Muscle of leg (tissue), 3 donors: ENCODE measurements at regions not wholly inside any gene's neighbourhood (a gene's known extent, or its start where the extent isn't known, plus 50 kb on each side); places are given as distances from the start of the nearest gene placed in this dataset.

Experiments
- DNase-seq: peaks from one replicate; pipeline ENCODE4 v3.0.0; 2013
- H3K27ac ChIP-seq: one replicate; pipeline ENCODE4 v1.5.1; 2013; ENCODE audit warnings: mild to moderate bottlenecking, low read length, control low read depth
- H3K27me3 ChIP-seq: one replicate; pipeline ENCODE4 v1.6.1; 2013; ENCODE audit warnings: low read length; ENCODE audit not compliant: control insufficient read depth, insufficient read depth
- H3K36me3 ChIP-seq: one replicate; pipeline ENCODE4 v1.6.1; 2013; ENCODE audit warnings: low read length; ENCODE audit not compliant: control insufficient read depth, insufficient read depth
- H3K4me1 ChIP-seq: one replicate; pipeline ENCODE4 v1.6.1; 2013; ENCODE audit warnings: low read length; ENCODE audit not compliant: control insufficient read depth, insufficient read depth
- H3K4me3 ChIP-seq: one replicate; pipeline ENCODE4 v1.5.1; 2013; ENCODE audit warnings: low read length, control low read depth
- H3K9me3 ChIP-seq: replicated peaks from 2 replicates; pipeline ENCODE4 v1.6.1; 2013; ENCODE audit warnings: low read depth, low read length; ENCODE audit not compliant: control insufficient read depth
- WGBS: methylation state at CpG from one replicate; pipeline ENCODE4 v1.1.5; 2013; ENCODE audit warnings: missing lambda C conversion rate; ENCODE audit not compliant: insufficient coverage; 5-methylcytosine and 5-hydroxymethylcytosine counted together

DNA sequence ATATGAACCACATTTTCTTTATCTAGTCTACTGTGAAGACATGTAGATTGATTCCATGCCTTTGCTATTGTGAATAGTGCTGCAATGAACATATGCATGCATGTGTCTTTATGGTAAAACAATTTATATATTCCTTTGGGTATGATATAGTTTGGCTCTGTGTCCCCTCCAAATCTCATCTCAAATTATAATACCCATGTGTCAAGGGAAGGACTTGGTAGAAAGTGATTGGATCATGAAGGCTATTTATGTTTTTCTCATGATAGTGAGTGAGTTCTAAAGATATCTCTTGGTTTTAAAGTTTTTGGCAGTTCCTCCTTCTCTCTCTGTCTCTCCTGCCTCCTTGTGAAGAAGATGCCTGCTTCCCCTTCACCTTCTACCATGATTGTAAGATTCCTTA lies 248.7 kb downstream of the GPR37 start:
- no peak for DNase-seq
- no peaks in the 10 kb centered on the region for H3K36me3 ChIP-seq
- H3K4me3 ChIP-seq: no peak overlapping the region
- no peak overlapping the region for H3K27ac ChIP-seq
- no peaks in the 10 kb centered on the region for H3K4me1 ChIP-seq
- H3K9me3 ChIP-seq: no peaks in the 10 kb centered on the region
- H3K27me3 ChIP-seq: no peaks in the 10 kb centered on the region

DNA sequence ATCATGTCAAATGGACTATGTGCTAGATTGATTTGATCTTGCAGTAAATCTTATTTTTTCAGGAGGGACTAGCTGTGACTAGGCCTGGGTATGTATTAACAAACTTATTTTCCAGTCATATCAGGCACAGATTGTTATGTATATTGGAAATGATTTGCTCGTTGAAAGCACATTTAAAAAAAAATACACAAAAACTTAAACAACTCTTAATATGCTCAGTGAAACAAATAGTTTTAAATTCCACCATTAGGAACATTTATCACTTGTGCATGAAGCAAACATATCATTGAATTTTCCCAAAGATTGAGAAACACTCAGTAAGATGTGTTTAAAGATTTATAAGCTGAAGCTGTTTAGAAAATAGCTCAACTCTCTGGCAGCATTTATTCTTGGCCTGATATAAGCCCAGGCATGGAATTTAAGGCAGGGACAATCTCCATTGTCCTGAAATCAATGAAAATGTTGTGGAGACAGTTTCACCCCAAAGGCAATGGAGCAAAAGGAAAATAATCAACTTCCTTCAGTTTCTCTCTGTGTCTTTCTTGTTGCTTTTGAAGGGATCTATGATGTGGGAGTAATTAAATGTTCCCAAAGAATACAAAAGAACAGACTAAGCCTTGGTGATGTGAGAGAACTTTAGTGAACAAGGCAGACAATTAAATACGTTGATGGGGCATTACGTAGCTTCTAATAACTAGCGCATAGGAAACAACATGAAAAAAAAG lies 250.3 kb downstream of the GPR37 start:
- no CpG with 5 or more reads among the region's 4 CpGs for WGBS
- no peaks in the 10 kb centered on the region for H3K9me3 ChIP-seq
- no peaks in the 10 kb centered on the region for H3K4me1 ChIP-seq
- H3K27ac ChIP-seq: no peak overlapping the region
- no peak overlapping the region for H3K4me3 ChIP-seq
- no peaks in the 10 kb centered on the region for H3K36me3 ChIP-seq
- H3K27me3 ChIP-seq: no peaks in the 10 kb centered on the region
- no peak for DNase-seq

DNA sequence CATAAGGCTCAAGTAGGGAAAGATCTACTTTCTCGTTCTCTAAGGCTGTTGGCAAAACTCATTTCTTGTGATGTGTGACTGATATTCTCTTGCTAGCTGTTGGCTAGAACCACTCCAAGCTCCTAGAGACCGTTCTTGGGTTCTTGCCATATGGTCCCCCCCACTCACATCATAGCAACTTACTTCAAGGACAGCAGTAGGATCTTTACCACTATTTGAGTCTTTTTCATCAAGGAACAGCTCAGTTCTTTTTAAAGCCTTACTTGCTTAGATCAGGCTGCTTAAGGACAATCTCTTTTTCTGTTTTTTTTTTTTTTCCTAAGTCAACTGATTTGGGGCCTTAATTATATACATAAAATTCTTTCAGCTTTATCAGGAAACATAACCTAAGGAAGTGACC lies 251.1 kb downstream of the GPR37 start:
- Histone ChIP-seq H3K27ac (no peak overlapping the region), H3K4me3 (no peak overlapping the region), H3K4me1 (no peaks in the 10 kb centered on the region), H3K27me3 (no peaks in the 10 kb centered on the region), H3K36me3 (no peaks in the 10 kb centered on the region), H3K9me3 (no peaks in the 10 kb centered on the region)
- no peak for DNase-seq
- no CpG with 5 or more reads among the region's 2 CpGs for WGBS

DNA sequence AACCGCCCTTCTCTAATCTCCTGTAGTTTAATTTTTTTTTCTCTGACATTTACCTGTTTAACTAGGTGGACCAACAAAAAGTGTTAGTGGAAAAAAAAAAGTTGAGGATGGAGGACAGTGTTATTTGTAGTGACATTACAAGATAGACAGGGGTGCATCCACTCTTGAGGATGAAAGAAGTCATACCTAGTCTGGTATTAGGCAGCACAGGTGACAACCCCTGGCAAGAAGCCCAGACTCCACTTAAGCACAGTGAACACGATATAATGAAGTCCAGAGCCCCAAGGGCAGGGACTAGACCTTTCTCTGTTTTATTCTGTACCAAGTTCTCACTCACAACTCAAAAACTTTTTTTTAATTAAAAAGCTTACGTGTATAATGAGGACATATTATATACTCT lies 268.4 kb downstream of the GPR37 start:
- no CpG with 5 or more reads among the region's 3 CpGs for WGBS
- no peaks in the 10 kb centered on the region for H3K36me3 ChIP-seq
- no peak overlapping the region for H3K27ac ChIP-seq
- no peak for DNase-seq
- H3K4me1 ChIP-seq: no peaks in the 10 kb centered on the region
- no peak overlapping the region for H3K4me3 ChIP-seq
- H3K9me3 ChIP-seq: no peaks in the 10 kb centered on the region
- H3K27me3 ChIP-seq: no peaks in the 10 kb centered on the region

DNA sequence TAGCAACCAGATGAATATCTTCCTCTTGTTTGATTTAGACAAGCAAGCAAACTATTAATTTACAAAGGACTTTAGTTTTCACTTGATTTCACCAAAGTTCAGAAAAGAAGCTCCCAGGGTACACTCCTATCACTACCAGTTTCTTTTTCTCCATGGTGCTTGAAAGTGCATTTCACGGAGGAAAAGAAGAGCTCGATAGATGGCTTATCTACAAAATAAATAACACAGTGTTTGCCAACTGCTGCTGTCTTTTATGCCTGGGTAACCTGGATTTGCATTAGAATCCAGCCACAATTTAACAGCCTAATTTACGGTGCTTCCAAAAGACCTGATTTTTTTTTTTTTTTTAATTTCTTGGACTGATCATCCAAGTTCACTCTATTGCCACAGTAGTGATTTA lies 275.7 kb downstream of the GPR37 start:
- no peaks in the 10 kb centered on the region for H3K4me1 ChIP-seq
- H3K4me3 ChIP-seq: no peak overlapping the region
- H3K36me3 ChIP-seq: no peaks in the 10 kb centered on the region
- H3K9me3 ChIP-seq: no peaks in the 10 kb centered on the region
- no peak for DNase-seq
- no peaks in the 10 kb centered on the region for H3K27me3 ChIP-seq
- H3K27ac ChIP-seq: no peak overlapping the region
- 76% methylated on average over 3 of the region's 3 CpGs for WGBS

DNA sequence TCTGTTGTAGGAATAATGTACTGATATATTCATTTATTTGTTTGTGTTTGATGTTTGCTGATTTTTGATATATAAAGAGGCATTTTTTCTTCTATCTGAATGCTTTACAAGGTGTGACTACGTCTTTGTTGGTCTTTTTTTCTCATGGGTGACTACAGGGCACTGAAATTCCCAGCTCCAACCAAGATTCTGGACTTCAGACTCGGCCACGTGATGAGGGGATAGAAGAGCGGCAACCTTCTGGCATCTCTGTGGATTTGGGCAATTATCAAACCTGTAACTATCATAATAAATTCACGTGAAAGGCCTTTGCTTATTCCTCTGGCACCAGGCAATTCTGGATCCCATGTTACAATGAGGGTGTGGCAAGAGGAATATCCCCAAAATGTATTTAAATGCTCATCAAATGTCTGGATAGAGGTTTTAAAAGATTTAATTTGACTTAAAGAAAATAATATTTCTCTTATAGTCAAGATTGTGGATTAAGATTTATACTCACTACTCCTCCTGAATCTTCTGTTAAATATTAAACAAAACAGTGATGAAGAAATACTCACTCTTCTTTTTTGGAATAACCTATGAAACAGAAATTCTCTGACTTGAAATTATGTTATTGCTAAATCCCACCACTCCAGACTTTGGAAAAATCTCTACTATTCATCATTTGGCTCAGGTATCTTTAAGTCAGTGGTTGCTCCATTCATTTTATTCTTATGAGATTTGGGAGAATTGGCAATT lies 276.3 kb downstream of the GPR37 start:
- Histone ChIP-seq H3K4me1 (no peaks in the 10 kb centered on the region), H3K27me3 (no peaks in the 10 kb centered on the region), H3K36me3 (no peaks in the 10 kb centered on the region), H3K4me3 (no peak overlapping the region), H3K27ac (no peak overlapping the region), H3K9me3 (no peaks in the 10 kb centered on the region)
- no peak for DNase-seq
- no CpG with 5 or more reads among the region's 5 CpGs for WGBS

DNA sequence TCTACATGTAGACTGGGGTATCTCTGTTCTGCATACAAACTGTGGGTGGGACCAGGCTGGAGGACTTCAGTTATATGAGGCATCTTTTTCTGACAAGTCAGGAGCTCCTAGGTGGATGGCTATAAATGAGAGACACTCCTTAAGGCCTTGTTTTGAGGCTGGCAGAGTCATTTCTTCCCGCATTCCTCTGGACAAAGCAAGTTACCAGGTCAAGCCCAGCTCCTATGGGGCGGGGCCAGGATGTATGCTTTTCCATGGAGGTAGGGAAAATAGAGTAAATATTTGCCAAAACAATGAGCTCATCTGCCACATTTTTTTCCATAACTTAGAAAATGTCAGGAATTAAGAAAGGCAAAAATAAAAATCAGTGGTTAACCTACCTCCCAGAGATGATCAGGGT lies 283.4 kb downstream of the GPR37 start:
- Histone ChIP-seq H3K4me1 (no peaks in the 10 kb centered on the region), H3K4me3 (no peak overlapping the region), H3K36me3 (no peaks in the 10 kb centered on the region), H3K27me3 (no peaks in the 10 kb centered on the region), H3K27ac (no peak overlapping the region), H3K9me3 (no peaks in the 10 kb centered on the region)
- WGBS: 83% methylated on average over 1 of the region's 2 CpGs
- no peak for DNase-seq

DNA sequence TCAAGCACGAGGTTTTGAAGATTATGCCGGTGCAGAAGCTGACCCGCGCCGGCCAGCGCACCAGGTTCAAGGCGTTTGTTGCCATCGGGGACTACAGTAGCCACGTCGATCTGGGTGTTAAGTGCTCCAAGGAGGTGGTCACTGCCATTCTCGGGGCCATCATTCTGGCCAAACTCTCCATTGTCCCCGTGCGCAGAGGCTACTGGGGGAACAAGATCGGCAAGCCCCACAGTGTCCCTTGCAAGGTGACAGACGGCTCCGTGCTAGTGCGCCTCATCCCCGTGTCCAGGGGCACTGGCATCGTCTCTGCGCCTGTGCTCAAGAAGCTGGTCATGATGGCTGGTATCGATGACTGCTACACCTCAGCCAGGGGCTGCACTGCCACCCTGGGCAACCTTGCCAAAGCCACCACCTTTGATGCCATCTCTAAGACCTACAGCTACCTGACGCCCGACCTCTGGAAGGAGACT lies 284.7 kb downstream of the GPR37 start:
- H3K4me1 ChIP-seq: no peaks in the 10 kb centered on the region
- H3K27me3 ChIP-seq: no peaks in the 10 kb centered on the region
- no peak for DNase-seq
- H3K9me3 ChIP-seq: no peaks in the 10 kb centered on the region
- H3K4me3 ChIP-seq: no peak overlapping the region
- H3K27ac ChIP-seq: no peak overlapping the region
- no peaks in the 10 kb centered on the region for H3K36me3 ChIP-seq
- WGBS: 97% methylated on average over 21 of the region's 23 CpGs

DNA sequence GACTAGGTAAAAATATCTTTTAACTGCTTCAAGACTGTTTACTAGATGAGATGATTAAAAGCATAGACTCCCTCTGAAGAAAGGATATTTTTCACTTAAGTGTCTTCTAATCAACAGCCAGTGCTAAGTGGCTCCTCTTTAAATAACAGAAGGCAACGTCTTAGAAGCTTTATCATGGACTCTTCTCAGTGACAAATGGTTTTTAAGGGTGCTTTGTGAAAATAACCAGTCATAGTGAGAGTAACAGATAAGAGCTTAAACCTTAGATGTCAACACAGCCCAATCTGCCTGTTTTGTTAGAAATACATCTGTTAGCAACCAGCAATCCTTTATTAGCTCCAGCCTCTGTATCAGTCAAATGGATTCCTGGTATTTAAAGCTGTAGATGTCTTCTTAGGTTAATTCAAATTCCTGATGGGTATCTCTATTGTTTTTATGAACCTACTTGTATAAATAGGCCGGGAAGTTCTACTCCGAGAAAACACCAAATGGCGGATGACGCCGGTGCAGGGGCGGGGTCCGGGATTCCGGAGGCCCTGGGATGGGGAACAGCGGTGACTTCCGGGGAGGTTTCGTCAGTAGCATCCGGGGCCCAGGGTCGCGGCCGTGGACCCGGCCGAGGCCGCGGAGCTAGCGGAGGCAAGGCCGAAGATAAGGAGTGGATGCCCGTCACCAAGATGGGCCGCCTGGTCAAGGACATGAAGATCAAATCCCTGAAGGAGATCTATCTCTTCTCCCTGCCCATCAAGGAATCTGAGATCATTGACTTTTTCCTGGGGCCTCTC lies 285.4 kb downstream of the GPR37 start:
- Histone ChIP-seq H3K36me3 (no peaks in the 10 kb centered on the region), H3K9me3 (no peaks in the 10 kb centered on the region), H3K4me3 (no peak overlapping the region), H3K27me3 (no peaks in the 10 kb centered on the region), H3K27ac (no peak overlapping the region), H3K4me1 (no peaks in the 10 kb centered on the region)
- DNase-seq: no peak
- 97% methylated on average over 23 of the region's 24 CpGs for WGBS

DNA sequence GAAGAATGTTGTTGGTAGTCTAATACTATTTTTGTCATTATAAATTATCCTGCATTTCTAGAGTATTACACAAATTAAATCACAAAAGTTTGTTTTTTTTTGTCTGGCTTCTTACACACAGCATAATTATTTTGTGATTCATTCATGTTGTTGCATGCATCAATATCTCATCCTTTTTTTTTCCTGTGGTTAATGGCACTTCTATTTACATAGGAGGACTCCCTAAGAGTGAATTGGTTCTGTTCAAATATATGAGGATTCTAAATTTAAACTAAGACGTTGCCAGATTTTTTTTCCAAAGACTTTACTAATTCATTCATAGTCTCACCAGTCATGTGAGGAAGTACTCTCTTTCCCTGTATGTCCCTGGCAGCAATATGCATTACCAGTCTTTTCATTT lies 303.3 kb downstream of the GPR37 start:
- no peaks in the 10 kb centered on the region for H3K27me3 ChIP-seq
- no peaks in the 10 kb centered on the region for H3K36me3 ChIP-seq
- no CpG with 5 or more reads among the region's 1 CpG for WGBS
- H3K4me3 ChIP-seq: no peak overlapping the region
- H3K27ac ChIP-seq: no peak overlapping the region
- no peaks in the 10 kb centered on the region for H3K4me1 ChIP-seq
- DNase-seq: no peak
- H3K9me3 ChIP-seq: no peaks in the 10 kb centered on the region
